Anterior cingulate cortex (tissue), 58 donors: ENCODE measurements at regions not wholly inside any gene's neighbourhood (a gene's known extent, or its start where the extent isn't known, plus 50 kb on each side); places are given as distances from the start of the nearest gene placed in this dataset.

Experiments
- DNase-seq, 58 donors: peaks; one replicate each; lab custom pipeline; 2025; lab: John Stamatoyannopoulos, UW

DNA sequence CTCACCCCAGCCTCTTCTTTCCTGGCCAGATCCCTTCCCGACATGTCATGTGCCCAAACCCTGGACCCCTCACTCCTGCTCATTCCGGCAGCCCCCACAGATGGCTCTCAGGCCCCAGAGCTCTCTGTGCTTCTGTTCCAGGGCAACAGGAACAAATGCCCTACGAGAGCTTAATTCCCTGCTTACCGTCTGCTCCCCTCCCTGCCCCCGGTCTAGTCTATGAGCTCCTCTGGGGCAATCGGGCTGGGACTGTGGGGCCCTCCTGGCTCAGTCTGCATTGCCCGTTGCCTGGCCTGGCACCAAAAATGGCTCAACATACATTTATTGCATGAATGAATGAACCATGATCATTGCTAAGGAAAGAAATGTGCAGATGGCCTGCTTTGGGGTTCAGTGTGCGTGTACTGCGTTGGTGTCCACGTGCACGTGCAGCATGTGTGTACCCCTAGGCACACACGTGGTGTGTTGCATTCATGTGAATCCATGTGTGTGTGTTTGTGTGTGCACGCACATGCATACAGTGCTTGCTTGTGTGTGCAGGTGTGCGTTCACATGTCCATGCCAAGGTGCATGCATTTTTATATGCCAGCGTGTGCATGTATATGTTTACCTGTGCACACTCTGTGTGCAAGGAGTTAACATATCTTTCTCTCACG is 201.2 kb upstream of the IER5L start:
- DNase-seq: no peak

DNA sequence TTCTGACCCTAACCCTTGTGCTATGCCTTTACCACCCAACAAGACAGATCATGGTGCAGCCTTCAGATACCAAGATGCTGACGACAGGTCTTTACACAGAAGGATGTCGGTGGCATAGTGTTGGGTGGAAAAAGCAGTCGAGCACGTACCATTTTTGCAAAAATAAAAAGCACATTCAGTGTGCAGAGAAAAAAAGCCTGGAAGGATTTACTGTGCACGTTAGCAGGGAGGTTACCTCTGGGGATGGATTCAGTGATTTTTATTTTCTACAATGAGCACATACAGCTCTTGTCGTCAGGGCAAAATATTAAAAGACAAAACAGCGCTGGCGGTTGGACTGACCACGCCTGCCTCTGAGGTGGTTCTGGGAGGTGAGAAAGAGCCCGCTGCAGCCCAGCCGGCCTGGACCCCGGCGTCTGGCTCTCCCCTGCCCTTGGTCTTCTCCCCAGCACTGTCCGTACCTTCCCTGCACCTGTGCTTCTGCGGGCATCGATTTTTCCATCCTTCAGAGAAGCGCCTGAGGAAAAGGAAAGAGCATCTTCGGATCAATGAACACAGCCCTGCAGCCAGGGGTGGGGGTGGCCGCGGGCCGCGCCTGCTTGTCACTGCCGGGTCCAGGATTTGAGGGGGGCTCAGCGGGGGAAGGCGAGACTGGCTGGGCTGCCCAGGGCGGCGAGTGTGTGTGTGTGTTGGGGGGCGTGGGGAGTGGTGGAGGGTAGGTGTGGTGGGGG is 200.0 kb upstream of the IER5L start:
- no peak for DNase-seq

DNA sequence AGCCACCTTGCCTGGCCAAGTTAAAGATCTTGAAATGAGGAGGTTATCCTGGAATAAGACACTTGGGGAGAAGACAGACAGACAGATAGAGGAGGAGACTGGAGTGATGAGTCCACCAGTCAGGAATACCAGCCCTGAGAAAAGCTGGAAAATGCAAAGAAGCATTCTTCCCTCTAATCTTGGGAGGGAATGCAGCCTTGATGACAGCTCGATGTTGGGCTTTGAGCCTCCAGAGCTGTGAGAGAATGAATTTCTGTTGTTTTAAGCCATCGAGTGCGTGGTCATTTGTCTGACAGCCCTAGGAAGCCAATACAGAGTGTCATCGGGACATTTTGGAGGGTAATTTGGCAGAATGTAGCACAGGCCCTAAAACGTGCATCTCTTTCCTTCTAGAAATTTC is 199.1 kb upstream of the IER5L start:
- no peak for DNase-seq

DNA sequence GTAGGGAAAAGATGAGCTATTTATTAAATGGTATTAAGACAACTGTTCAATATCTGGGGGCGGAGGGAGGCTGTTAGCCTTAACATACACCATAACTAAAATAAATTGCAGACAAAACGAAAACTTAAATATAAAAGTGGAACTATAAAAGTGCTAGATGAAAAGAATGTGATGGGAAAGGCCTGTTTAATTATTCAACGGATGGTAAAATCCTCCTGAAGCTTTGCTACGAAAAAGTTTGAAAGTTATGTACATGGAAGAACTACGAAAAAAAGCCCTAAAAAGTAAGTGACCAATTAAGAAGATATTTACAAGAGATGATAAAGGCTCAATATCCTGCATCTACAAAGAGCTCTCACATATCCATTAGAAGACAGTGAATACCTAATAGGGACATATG is 197.8 kb upstream of the IER5L start:
- DNase-seq: no peak

DNA sequence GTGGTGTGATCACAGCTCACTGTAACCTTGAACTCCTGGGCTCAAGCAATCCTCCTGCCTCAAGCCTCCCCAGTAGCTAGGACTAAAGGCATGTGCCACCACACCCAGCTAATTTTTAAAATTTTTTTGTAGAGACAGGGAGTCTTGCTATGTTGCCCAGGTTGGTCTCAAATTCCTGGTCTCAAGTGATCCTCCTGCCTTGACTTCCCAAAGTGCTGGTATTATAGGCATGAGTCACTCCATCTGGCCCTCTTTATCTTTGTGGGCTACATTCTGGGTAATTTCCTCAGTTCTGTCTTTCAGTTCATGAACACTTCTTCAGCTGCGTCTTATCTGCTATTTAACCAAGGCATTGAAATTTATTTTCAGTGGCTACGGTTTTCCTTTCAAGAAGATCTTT is 196.6 kb upstream of the IER5L start:
- no peak for DNase-seq

DNA sequence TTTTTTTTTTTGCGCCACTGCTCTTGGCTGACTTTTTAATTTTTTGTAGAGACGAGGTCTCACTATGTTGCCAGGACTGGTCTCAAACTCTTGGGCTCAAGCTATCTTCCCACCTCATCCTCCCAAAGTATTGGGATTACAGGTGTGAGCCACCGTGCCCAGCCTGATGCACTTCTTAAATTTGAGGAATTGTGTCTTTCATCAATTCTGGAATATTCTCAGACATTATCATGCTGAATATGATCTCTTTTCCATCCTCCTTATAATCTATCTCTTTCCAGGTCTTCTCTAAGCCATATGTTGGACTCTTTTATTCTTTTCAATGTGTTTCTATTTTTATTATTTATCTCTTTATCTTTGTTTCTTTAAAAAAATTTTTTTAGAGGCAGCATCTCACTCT is 196.2 kb upstream of the IER5L start:
- no peak for DNase-seq

DNA sequence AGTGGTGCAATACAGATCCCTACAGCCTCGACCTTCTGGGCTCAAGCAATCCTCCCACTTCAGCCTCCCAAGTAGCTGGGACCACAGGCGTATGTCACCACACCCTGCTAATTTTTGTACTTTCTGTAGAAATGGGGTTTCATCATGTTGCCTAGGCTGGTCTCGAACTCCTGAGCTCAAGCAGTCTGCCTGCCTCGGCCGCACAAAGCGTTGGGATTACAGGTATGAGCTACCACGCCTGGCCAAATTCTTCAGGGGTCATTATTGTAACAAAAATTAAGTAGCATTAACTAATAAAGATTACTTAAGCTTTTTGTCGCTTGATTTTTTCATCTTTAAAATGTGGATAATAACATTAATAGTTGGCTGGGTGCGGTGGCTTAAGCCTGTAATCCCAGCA is 195.3 kb upstream of the IER5L start:
- no peak for DNase-seq

DNA sequence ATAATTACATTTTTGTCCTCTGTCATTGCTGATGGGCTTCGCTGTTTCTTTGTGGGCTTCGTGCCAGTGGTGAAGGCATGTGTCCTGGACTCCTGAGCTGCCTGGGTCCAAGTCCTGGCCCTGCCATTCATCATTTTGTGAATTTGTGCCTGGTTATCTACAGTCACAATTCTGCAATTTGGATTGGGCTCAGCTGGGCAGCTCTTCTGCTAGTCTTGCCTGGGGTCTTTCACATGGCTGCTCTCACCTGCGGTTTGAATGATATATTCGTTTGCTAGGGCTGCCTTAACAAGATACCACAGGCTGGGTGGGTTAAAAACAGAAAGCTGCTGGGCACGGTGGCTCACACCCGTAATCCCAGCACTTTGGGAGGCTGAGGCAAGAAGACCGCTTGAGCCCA is 192.7 kb upstream of the IER5L start:
- no peak for DNase-seq

DNA sequence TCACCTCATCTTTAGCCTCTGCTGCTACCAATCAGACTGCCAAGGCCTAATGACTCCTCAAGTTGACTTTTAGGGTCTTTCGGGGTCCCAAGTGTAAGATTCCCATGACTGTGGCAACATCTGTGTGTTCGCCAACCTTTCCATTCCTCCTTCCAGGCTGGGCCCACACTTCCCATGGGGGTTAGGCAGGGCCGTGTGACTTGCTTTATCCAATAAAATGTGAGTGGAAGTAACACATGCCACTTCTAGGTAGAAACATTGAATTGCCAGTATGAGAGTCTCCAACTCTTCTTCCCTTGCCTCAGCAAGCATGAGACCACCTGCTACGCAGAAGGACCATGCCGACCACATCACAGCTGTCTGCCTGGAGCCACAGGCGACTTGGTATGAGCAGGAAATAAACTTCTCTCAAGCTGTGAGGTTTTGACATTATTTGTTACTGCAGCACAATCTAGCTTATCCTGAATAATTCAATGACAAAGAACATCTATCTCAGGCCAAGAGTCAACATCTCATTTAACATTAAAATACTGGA is 190.4 kb upstream of the IER5L start:
- DNase-seq: no peak

DNA sequence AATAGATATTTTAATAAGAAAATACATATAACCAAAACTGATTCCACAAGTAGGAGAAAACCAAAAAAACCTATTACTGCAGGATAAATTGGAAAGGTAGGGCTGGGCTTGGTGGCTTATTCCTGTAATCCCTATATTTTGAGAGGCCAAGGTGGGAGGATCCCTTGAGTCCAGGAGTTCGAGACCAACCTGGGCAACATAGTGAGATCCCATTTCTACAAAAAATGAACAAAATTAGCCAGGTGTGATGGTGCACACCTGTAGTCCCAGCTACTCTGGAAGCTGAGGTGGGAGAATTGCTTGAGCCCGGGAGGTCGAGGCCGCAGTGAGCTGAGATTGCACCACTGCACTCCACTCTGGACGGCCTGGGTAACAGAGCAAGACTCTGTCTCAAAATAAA is 189.2 kb upstream of the IER5L start:
- no peak for DNase-seq

DNA sequence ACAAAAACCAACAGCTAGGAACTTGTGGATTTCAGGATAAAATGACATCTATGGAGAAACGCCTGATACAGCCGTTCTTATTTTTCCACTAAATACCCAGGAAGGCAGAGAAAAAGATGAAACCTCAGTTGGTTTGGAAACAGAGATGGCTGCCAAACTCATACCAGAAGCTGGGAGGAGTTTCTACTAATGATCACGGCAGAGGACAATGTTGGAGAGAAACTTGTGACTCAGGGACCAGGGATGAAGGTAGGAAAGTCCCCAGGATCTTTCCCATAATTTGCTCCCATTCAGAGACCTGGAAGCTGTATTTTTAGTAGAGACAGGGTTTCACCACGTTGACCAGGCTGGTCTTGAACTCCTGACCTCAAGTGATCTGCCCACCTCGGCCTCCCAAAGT is 187.1 kb upstream of the IER5L start:
- no peak for DNase-seq

DNA sequence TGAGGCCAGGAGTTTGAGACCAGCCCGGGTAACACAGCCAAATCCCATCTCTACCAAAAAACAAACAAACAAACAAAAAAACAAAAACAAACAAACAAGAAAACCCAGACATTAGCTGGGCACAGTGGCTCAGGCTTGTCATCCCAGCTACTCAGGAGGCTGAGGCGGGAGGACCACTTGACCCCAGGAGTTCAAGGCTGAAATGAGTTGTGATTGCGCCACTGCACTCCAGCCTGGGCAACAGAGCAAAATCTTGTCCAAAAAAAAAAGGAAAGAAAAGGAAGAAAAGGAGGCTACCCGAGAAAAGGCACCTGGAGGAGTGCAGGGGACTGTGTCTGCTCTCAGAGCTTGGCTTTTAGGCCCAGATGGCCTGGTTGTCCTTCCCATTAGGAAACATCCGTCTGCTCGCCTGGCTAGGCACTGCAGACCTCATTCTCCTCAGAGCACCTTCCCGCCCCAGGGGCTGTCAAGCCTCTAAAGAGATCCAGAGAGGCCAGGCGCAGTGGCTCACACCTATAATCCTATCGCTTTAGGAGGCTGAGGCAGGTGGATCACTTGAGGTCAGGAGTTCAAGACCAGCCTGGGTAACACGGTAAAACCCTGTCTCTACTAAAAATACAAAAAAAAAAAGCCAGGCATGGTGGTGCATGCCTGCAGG is 185.3 kb upstream of the IER5L start:
- no peak for DNase-seq

DNA sequence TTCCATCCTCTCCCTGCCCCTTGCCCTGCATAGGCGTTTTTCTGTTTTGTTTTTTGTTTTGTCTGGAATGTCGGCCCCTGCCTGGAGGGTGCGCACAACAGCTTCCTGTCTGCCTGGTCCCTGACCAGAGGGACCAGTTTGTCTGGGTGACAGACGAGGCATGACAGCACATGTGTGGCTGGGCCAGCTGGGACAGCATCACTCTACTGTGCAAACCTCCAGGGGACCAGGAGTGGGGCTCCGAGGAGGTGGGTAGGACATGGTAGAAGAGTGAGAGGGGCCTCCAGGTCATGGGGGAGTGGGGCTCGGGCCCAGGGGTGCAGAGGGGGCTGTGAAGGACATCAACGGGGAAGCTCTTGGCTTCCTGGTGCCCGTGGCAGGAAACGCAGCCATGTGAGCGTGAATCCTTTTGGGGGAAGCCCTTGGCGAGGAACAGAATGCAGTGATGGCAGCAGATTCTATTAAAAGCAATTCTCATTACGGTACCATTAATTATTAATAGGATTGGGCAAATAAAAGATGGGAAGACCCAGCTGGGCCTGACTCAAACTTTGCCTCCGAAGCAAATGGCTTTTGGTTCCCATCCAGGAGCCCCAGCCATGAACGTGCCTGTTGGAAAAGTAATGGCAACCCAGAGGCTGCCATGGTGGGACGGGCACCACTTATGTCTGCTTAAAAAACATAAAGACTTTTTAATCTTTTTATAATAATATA is 184.4 kb upstream of the IER5L start:
- no peak for DNase-seq

DNA sequence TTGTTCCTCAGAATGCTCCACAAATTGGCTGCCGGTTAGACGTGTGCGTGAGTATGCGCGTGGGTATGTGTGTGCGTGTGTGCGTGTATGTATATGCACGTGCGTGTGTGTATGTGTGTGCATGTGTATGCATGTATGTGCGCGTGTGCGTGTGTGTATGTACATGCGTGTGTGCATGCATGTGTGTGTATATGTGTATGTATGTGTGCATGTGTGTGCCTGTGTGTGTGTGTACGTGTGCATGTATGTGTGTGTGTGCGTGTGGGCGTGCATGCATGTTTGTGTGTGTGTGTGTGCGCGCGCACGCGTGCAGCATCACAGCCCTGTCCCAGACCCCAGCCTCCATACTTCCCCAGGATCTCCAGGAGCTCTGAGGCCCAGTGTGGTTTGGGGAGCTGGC is 183.1 kb upstream of the IER5L start:
- DNase-seq: no peak

DNA sequence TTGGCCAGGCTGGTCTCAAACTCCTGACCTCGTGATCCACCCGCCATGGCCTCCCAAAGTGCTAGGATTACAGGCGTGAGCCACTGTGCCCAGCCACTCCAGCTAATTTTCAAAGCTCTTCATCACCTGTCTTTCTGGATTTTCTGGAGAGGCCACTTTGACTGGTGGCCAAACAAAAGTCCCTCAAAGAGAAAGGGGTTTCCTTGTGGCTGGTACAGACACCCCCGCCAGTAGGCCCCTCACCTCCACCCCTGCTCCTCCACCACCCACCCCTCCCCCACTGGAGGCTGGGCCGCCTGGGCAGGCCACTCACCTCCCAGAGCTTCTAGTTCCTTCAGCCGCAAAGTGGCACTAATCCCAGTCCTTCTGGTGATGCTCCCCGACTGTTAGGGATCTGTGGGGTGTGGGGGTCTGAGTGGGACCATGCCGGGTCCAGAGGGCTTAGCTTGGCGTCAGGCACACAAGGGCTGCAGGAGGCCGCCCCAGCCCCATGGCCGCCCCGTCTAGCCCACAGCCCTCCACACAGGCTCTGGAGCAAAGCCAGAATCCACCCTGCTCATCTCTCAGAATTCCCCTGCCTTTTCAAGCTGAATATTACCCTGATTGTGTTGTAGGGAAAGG is 182.0 kb upstream of the IER5L start:
- DNase-seq: no peak

DNA sequence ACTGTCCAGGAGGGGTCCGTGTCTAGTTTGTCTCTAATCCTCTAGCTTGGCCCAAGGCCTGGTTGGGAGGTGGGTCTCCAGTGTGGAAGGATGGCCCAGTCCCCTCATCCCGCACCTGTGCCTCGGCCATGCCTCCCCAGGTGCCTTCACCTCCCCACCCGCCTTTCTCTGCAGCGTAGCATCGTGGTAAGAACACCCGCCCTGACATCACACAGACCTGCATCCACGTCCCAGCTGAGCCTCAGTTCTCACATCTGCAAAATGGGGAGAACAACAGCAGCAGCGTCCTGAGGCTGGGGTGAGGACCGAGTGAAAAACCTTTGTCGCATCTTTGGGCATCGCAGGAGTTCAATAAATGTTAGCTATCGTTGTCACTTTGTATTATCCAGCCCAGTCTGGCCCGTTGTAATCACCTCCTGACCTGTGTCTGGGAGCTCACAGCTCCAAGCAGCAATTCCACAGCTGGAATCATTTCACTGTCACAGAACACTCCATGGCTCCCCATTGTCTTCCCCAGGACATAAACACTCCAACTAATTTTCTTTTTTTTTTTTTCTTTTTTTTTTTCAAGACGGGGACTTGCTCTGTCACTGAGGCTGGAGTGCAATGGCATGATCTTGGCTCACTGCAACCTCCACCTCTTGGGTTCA is 181.2 kb upstream of the IER5L start:
- no peak for DNase-seq

DNA sequence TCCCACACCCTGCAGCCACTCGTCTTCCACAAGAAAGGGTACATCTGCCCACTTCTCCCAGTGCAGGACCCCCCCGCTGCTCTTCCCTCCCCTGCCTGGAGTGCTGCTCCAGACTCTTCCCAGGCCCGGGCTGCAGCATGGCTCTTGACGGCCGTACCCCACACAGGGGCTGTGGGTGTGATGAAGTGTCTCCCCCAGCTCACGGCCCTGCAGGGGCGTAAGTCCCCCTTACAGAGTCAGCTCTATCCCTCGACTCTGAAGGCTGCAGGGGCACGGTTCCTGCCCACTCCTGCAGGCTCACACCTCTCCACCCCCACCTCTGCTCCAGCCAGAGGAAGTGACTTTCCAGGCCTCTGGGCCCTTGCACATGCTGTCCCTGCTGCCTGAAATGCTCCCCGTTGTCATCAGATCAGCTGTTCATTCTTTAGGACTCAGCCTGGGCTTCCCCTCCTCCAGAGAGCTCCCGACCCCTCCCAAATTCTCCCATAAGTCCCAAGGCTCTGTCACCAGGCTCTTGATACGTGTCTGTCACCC is 180.6 kb upstream of the IER5L start:
- DNase-seq: no peak

DNA sequence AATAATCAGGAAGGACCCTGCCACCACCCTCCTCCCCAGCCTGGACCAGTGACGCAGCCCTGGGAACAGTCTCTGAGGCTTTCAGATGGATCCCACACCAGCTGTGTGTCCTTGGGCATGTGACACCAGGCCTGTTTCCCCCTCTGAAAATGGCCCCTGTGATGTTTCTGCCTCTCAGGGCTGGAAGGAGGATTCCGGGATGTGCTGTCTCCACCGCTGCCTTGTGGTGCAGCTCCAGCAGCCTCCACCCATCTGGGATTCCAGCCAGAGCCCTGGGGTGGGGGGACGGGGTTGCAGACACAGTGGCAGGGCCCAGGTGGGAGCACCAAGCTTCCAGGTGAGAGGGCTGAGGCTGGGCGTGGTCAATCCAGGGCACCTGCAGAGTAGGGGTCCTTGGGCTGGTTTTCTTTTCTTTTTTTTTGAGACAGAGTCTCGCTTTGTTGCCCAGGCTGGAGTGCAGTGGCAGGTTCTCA is 179.7 kb upstream of the IER5L start:
- no peak for DNase-seq

DNA sequence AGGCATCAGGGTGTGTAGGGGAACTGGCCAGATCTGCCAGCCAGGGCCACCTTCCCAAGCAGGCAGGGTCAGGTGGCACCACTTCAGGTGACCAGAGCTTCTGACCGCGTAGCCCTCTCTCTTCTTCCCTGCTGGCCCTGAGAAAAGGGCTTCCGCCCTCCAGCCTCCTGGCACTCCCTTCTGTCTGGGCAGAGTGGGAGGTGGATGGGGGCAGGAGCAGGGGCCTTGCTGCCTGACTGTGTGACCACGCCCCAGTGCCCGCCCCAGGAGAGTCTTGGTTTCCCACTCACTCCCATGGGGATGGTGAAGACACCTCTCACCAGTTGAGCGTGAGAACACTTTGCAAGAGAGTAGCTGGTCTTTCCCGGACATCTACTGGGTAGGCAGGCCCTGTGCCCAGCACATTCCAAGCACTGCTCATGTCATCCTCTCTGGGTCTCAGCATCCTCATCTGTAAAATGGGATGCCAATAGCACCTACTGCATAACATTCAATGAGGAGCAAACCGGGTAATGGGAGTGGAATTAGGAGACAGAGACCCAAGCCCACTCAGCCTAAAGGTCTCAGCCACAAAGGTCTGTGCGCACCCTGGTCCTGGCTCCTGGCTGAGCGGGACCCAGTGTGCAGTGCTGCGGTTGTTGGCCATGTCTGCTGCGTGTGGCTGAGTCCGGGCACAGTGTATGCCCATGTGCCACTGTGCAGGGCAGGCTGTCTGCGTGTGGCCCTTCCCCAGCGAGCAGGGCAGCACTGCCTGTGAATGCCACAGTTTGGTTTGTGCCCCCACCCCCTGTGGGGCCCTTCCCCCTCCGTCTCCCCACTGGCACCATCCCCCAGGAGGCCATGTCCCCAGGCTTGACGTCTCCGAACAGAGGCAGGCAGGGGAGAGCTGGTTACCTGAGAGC is 179.1 kb upstream of the IER5L start:
- no peak for DNase-seq
